Activated naive CD8-positive, alpha-beta T cell (primary cell): ENCODE measurements at regions not wholly inside any gene's neighbourhood (a gene's known extent, or its start where the extent isn't known, plus 50 kb on each side); places are given as distances from the start of the nearest gene placed in this dataset.
"Not testable (repeated sequence)": the region's sequence is repeated elsewhere in the genome, so short reads cannot be mapped to it uniquely, and the experiment has no call there.

Experiments
- H3K27ac Mint-ChIP-seq: one replicate; pipeline ENCODE4 v1.8.0; 2021; ENCODE audit warnings: mixed read lengths
- H3K27me3 Mint-ChIP-seq: one replicate; pipeline ENCODE4 v1.8.0; 2021; ENCODE audit warnings: mixed read lengths
- H3K36me3 Mint-ChIP-seq: one replicate; pipeline ENCODE4 v1.8.0; 2021; ENCODE audit warnings: mixed read lengths
- H3K4me1 Mint-ChIP-seq: one replicate; pipeline ENCODE4 v1.8.0; 2021; ENCODE audit warnings: low read depth, mixed read lengths
- H3K4me3 Mint-ChIP-seq: one replicate; pipeline ENCODE4 v1.8.0; 2021; ENCODE audit warnings: mild to moderate bottlenecking, mixed read lengths
- H3K9me3 Mint-ChIP-seq: one replicate; pipeline ENCODE4 v1.8.0; 2021; ENCODE audit warnings: low read depth, mixed read lengths

DNA sequence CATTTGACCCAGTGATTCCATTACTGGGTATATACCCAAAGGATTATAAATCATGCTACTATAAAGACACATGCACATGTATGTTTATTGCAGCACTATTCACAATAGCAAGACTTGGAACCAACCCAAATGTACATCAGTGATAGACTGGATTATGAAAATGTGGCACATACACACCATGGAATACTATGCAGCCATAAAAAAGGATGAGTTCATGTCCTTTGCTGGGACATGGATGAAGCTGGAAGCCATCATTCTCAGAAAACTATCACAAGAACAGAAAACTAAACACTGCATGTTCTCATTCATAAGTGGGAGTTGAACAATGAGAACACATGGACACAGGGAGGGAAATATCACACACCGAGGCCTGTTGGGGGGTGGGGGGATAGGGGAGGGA lies 152.5 kb downstream of the MSN start:
- H3K27me3 Mint-ChIP-seq, H3K9me3 Mint-ChIP-seq, H3K4me1 Mint-ChIP-seq, H3K36me3 Mint-ChIP-seq, H3K4me3 Mint-ChIP-seq, H3K27ac Mint-ChIP-seq: not testable (repeated sequence)

DNA sequence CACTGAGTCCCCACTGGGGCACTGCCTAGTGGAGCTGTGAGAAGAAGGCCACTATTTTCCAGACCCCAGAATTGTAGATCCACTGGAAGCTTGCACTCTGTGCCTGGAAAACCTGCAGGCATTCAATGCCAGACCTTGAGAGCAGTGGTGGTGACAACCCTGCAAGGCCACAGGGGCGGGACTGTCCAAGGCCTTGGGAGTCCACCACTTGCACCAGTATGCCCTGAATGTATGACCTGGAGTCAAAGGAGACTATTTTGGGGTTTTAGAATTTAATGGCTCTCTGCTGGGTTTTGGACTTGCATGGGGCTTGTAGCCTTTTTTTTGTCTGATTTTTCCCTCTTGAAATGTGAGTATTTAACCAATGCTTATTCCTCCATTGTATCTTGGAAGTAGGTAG lies 145.8 kb downstream of the MSN start:
- H3K36me3 Mint-ChIP-seq = peaks cover 4% of the 10 kb centered on the region
- H3K27me3 Mint-ChIP-seq = no peaks in the 10 kb centered on the region
- H3K4me3 Mint-ChIP-seq = no peak overlapping the region
- peaks cover 1% of the 10 kb centered on the region for H3K4me1 Mint-ChIP-seq
- H3K27ac Mint-ChIP-seq = no peak overlapping the region
- peaks cover 14% of the 10 kb centered on the region for H3K9me3 Mint-ChIP-seq

- H3K27ac Mint-ChIP-seq = no peak overlapping the region
- H3K36me3 Mint-ChIP-seq = peaks cover 4% of the 10 kb centered on the region
- H3K4me3 Mint-ChIP-seq = no peak overlapping the region
- H3K4me1 Mint-ChIP-seq = peaks cover 1% of the 10 kb centered on the region
- H3K9me3 Mint-ChIP-seq = peaks cover 14% of the 10 kb centered on the region
- H3K27me3 Mint-ChIP-seq = no peaks in the 10 kb centered on the region
These were observed 144.2 kb downstream of the MSN start for GRCh38 chrX:65811558-65812228.
